NCI-H345 treated with DMSO at 0.1 percent for 48 hours (cell line): ENCODE measurements at regions not wholly inside any gene's neighbourhood (a gene's known extent, or its start where the extent isn't known, plus 50 kb on each side); places are given as distances from the start of the nearest gene placed in this dataset.
A peak's percentile ranks its signal among the peaks of the same experiment; 100 is the strongest.

Experiments
- DNase-seq: peaks from one replicate; lab custom pipeline; 2025; ENCODE audit not compliant: unreplicated experiment; lab: John Stamatoyannopoulos, UW

DNA sequence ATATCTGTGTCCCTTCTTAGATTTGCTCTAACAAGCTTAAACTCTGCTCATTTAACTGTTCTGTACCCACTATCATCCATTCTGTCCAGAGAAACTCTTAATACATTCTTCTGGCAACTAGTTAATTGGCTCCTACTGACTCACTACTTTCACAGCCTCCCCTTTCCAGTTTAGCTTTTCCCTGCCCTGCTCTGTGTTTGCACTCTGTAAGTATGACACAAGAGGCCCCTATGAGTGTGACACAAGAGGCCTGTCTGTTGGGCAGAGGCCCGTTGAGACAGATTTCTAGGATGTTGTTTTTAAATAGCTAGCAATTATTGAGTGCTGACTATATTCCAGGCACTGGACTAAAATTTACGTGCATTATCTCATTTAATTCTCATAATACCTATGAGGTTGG is 246.0 kb upstream of the DAAM1 start:
- no peak for DNase-seq

DNA sequence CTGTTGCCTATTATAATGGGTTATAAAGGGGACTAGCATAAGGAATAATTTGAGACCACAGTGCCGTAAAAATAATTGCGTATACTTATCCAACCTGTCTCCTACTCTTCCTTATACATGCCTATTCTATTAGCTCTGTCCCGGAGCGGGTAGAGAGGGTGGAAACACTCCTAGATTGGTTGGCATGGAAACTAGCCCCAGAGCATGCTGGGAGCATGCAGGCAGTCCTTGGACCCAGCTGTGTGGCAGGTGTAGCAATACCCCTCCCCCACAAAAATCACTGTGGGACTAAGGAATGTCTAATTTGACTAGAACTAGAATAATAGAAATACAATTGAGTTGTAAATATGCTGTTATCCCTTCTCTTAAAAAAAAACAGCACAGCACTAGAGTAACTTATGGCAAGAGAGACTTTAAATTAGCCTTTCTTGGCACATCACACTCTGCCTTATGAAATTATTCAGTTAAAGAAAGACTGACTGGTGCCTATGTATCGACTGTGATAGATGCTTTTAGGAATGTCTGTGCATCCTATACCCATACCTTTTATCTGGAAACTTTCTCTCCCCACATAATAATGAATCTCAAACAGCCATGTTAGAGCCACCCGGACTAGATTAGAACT is 244.0 kb upstream of the DAAM1 start:
- DNase-seq: no peak

DNA sequence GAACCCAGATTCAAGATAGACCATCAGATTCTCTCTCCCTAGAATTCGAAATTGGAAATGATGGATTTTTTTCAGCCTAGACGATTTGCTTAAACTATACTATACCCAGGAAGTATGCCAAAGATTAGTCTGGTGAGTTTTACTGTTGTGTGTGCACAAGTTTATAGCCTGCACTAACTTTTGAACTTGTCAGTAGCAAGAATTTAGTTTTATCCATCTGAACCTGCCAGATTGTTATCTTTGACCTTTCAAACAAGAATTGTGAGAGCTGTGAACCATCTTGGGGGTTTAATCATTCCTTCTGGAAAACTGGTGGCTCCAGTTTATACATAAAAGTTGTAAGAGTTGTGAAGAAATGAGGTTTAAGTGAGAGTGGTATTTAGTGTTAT is 243.5 kb upstream of the DAAM1 start:
- DNase-seq: no peak

DNA sequence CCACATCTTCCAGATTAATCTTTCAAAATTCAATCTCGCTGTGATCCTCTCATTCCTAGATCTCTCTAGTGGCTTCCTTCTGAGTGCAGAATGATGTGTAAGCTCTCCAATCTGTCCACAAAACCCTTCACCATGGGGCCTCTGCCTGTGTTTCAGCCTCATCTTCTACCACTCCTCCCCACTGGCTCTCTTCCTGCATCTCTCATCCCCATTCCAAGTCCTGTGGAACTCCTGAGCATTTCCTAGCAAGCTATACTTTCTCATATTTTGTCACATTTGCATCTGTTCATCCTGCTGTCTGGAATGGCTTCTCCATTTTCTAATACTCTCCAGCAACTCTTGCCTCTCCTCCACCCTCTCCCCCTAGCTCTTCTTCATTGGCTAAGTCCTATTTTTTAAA is 242.0 kb upstream of the DAAM1 start:
- DNase-seq: no peak

DNA sequence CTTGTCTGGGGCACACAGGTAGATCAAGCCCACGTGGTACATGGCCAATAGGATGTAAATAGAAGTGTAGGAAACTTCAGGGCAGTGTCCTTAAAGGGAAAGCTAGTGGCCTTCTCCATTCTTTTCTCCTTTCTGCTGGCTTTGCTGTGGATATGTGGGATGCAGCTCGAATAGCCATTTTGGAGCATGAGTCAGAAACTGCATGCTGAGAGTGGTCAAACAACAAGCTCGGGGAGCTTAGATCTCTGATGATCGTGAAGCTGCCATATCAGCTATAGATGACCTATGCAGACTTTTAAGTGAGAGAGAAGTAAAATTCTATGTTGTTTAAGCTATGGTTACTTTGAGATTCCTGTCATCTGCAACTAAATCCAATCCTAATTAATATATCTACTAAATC is 241.3 kb upstream of the DAAM1 start:
- DNase-seq: no peak

DNA sequence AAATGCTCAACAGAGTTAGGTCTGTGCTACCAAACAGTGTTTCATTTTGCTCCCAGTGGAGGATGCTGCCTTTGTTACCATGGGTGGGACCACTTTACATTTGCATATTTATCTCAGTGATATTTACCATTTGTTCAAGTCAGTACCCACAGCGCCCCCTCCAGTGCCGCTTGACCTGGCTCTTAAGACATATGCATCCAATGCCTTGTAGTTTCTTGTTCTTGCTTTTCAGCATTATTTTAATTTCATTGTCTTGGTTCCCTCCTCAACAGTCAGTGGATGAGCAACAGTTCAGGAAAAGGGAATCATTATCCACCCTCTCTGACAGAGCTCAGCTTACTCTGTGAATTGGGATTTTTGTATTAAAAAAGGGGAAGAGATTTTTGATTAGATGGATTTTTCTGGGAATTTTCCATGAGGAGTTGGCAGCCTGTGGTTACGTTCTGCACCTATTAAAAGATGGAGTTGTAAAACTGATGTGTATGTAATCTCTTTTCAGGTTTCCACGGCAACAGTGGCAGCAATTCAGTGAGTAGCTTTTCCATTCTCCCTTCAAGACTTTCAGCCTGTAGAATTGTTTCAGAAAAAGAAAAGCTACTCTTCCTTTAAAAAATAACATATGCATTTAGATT is 240.5 kb upstream of the DAAM1 start:
- no peak for DNase-seq

DNA sequence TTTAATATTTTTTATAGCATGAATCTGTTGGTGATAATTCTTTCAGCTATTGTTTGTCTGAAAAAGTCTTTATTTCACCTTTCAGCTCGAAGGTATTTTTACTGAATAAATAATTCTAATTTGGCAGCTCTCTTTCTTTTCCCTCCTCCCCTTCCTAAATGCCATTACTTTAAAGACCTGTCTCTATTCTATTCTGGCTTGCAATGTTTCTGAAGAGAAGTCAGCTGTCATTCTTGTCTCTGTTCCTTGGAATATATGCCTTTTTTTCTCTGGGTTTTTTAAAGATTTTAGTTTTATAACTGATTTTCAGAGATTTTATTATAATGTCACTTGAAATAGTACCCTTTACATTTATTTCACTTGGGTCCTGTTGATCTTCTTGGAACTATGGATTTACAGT is 237.9 kb upstream of the DAAM1 start:
- no peak for DNase-seq

DNA sequence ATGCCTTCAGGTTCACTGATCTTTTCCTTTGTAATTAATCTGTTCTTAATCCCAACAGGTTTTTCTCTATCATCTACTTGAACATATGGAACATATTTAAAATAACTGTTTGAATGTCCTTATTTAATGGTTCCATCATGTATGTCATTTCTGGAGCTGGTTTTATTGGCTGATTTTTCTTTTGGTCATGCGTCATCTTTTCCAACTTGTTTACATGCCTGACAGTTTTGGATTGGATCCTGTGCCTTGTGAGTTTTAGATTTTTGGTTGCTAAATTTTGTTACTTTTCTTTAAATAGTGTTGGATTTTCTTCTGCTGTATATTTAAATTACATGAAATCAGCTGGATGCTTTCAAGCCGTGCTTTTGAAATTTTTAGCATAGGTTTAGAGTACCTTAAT is 237.3 kb upstream of the DAAM1 start:
- no peak for DNase-seq

DNA sequence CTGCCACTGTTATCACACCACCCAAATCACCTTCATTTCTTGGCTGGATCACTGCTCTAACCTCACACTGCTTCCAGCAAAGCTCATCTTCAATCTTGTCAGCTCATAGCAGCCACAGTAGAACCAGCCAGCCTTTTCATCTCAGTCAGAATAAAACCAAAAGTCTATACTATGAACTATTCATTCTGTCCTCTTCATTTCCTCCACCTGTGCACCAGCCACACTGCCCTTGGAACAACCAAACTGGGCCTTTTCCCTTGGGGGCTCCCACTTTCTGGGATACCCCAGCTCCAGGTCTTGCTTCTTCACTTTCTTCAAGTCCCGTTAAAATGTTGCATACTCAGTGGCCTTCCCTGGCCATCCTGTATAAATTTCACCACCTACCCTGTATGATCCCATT is 234.4 kb upstream of the DAAM1 start:
- no peak for DNase-seq

DNA sequence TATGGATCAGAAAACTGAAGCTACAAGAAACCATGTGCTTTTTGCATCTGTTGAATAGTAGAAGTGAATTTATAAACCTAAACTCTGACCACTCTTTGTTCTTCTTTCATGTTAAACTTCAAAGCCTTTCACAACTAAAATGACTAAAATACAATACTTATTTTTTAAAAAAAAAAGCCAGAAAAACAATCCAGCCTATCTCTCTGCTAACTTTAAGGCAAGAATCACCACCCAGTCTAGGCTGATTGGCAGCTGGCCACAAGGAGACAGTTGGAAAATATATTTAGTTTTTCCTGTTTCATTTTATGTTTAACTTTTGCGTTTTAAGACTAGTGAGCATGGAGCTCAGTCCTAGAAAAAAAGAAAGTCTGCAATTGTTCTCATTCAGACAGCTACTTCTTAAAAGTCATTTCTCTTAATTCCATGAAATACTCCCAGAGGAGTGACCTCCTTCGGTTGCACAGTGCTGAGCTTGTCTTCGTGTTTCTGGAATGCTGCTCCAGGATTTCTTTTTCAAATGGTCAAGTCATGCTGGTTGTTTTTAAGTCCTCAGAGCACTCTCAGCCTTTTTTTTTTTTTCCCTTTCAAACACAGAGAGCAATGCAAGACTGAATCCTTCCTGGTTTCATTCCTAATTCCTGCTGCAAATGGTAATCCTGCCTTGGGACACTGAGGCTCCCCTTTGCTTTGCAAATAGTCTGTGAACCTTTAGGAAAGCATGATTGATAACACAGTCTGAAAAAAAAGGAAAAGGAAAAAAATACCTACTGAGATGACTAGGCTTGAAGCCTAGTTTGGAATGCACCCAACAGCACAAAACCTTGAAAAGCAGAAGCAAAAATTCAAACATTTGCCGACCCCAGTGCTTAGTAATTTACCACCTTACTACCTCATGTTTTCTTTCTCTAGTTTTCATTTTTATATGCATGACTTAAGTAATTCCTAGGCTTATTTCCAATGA is 233.3 kb upstream of the DAAM1 start:
- DNase-seq: no peak

DNA sequence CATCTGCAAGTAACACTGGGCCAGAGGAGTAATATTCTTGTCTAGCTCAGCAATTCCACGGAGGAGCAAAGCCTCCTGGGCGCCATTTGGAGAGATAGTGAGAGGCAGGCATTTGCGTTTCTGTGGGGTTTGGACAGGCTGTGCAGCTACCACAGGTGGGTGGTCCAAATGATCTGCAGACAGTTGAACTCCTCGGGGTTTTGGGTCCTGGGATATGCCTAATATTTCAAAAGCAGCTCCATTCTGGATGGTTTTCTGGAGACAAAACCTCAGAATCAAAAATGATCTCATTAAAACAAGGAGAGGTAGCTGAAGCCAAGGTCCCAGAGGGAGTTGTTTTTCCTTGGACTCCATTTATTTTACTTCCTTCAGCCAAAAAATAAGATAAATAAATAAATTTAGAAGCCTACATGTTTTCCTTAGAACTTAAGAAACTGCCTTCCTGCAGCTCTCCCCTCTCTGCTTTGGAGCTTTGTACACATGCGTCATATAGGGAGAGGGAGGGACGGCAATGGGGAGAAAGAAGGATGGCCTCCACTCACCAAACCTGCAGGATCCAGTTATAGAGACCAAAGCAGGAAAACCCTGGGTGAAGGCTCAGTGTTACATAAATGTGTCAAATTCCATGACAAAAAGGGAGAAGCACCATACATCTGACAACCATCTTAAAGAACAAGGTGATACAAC is 227.3 kb upstream of the DAAM1 start:
- DNase-seq: no peak

DNA sequence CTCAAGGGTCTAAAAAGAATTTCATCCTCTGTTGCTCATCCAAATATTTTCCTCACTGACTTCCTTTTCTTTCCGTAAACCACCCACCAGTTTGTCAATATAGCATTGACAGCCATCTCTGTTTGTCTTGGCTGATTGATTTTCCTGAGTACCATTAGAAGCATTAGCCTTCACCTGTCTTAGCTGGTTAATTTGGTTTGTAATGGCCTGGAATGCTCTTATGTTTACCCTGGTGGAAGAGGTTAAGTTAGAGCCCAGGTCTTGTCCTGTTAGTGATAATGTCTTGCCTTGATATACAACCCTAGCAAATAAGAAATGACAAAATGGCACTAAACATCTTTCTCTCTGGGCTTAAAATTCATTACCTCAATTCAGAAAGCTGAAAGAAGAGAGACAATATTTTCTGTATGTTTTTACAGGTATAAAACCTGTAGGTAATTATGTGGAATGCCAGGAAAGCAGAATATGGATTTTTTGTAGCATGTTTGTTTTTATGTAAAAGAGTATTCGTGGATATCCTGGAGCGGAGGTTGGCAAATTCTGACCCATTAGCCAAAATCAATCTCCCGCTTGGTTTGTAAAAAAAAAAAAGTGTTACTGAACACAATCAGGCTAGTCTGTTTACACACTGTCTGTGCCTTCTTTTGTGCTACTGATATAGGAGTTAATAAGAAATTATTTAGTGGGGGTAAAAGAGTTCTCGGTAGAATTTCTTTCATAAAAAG is 224.4 kb upstream of the DAAM1 start:
- DNase-seq: peak; percentile 11

DNA sequence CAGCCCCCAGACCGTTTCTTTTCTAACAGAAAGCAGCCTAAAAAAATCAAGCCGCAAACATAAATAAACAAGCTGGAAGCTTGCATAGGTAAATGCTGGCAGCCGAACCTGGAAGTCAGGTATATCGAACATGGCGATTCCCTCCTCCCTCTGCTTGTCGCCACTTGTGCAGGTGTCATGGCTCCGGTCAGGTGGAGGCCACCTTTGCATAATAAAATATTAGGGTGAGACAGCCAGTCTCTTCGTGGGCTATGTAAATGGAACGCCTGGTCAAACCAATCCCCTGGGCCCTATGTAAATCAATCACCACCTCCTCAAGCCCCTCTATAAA is 223.9 kb upstream of the DAAM1 start:
- no peak for DNase-seq

DNA sequence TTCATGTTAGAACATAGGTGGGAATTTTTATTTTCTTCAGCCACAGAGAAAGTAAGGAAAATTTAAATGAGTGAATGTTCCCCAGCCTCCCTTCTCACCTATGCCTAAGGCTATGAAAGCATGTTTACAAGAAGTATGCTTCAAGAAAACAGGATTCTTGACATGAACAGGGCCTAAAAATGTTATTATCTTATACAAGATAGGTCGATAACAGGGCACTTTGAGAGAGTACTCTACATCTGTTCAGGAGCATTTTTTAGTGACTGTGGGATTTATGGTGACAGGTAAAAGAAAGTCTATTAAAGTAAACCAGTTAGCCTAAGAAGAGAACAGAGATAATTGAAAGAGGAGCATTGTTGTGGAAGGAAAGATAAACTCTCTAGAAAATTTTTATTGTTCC is 222.9 kb upstream of the DAAM1 start:
- no peak for DNase-seq

DNA sequence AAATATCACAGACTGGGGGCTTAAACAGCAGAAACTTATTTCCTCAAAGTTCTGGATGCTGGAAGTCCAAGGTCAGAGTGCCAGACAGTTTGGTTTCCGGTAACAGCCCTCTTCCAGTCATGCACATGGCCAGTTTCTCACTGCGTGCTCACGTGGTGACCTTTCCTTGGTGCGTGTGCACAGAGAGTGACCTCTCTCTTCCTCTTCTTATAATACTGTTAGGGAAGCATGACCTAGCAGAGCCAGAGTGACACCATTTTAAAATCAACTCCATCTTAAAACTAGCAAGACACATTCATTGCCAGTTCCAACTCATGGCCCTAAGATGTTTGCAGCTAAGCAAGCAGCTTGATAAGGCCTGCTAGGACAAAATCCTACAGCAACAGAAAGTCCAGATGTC is 221.5 kb upstream of the DAAM1 start:
- no peak for DNase-seq

DNA sequence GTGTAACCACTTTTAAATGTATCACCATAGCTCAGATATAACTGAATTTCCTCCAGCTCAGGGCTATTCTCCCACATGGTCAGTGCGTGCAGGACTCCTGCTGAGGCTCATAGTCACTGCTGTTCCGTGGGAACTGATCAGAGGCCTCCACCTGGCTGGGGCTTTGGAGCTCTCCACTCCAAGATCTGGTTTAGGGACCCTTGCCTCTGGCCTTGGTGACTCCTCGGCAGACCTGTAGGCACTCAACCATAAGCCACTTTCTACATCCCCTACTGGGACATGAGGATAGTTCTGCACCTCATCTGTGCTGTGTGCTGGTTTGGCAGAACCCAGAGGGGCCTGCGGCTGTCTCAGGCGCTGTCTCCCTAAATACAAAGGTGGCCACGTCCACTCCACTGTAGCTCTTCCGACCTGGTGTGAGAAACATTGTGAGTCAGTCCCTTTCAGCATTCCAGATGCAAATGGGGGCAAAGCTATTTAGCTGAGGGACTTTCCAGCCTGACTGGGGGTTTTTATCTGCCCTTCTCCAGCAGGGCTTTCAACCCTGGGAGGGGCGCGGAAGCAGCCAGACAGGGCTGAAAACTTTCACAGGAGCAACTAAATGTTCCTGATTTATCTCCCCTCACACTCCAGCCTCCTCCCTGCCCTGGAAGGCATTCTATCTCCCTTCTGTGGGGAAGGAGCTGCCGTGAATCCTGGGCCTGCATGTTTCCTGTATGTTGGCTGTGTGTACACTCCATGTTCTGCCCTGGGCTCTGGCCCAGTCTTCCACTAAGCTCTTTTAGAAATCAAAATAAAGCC is 218.3 kb upstream of the DAAM1 start:
- no peak for DNase-seq

DNA sequence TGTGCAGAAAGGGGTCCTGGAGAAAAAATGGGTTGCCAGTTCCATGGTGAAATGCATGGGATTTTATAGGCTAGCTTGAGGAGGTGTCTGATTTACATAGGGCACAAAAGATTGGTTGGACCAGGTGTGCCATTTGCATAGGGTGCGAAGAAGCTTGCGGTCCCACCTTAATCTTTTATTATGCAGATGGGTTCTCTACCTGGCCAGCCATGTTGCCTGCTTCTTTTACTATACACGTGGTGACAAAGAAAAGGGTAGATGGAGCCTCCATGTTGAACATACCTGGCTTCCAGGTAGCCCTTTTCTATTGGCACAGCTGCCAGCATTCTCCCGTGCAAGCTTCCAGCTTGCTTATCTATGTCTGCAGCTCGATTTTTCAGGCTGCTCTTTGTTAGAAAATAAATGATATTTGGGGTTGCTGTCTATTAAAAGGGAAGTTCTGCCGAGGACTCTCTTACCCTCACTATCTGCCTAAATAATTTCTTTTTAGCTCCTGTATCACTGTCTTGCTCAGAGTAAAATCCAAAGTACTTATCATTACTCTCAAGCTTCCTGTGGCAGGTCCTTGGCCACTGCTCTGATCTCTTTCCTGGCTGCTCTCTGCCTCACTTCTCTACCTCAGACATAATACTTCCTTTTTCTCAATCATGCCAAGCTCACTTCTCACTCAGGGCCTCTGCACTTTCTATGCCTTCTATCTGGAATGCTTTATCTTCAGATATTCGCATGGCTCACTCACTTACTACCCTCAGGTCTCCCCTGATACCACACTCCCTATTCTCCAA is 216.0 kb upstream of the DAAM1 start:
- DNase-seq: no peak

DNA sequence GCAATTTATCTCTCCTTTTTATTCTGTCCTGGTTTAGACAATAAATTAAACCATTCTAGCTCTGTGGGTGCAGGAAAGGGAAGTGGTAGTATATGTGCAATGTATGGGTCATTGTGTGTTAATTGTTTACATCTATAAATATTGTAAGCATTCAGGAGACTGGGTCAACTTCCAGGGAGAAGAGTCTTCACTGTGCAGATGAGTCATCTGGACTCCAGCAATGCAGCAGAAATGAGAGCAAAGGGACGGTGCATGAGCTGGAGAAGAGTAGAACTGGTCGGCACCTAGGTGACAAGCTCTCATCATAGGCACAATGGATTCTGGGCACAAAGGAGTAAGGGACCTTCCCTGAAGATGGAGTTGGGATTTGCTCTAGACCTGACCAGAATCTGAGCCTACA is 211.1 kb upstream of the DAAM1 start:
- DNase-seq: no peak

DNA sequence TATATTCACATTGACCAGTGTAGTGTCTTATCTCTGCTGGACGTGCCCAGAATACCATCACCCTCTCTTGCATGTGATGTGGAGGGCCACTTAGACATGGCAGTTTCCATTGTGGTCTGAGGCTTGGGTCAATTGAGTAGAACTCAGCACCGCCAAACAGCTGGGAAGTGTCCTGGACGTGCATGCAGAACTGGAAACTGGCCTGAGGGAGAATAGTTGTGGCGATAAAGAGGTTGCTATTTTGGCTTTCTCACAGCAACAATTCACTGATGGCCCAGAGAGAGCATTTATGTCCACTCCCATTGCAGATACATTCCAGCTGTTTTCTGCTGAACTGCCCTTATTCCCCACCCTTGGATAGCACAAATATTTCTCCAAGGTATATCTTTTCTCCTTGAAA is 210.1 kb upstream of the DAAM1 start:
- no peak for DNase-seq

DNA sequence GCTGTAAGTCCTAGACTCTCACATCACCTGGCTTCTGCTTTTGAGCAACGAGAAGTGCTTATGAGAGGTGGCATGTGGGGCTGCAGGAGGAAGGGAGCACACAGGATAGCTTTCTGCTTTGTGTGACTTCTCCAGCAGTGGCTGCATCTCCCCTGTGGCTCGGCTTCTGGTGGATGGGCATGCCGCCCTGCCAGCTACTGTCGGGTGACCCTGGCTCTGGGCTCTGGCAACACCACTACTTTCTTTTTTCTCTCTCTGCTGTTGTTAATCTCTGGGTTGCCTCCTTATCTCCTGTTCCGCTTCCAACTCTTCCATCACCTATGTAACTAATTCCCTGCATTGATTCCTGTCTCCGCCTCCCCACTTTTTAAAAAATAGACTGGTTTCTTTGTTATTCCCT is 209.1 kb upstream of the DAAM1 start:
- no peak for DNase-seq
